Progenitor cell of endocrine pancreas (in vitro differentiated cells): ENCODE measurements at regions not wholly inside any gene's neighbourhood (a gene's known extent, or its start where the extent isn't known, plus 50 kb on each side); places are given as distances from the start of the nearest gene placed in this dataset.
"Not testable (repeated sequence)": the region's sequence is repeated elsewhere in the genome, so short reads cannot be mapped to it uniquely, and the experiment has no call there.

Experiments
- DNase-seq: peaks from one replicate; pipeline ENCODE4 v3.0.0; 2021; ENCODE audit warnings: low spot score; ENCODE audit not compliant: unreplicated experiment
- H3K27ac Mint-ChIP-seq: 2 replicates; pipeline ENCODE4 v1.8.0; 2021; ENCODE audit warnings: mild to moderate bottlenecking, moderate library complexity, mixed read lengths
- H3K27me3 Mint-ChIP-seq: 2 replicates; pipeline ENCODE4 v1.8.0; 2021; ENCODE audit warnings: mixed read lengths
- H3K36me3 Mint-ChIP-seq: 2 replicates; pipeline ENCODE4 v1.8.0; 2022; ENCODE audit warnings: mixed read lengths; ENCODE audit not compliant: insufficient read depth
- H3K4me1 Mint-ChIP-seq: 2 replicates; pipeline ENCODE4 v1.8.0; 2021; ENCODE audit warnings: low read depth, mixed read lengths
- H3K4me3 Mint-ChIP-seq: 2 replicates; pipeline ENCODE4 v1.8.0; 2021; ENCODE audit warnings: low read depth, mild to moderate bottlenecking, moderate library complexity, mixed read lengths
- H3K9me3 Mint-ChIP-seq: 2 replicates; pipeline ENCODE4 v1.8.0; 2021; ENCODE audit warnings: low read depth, mixed read lengths
- TF ChIP-seq, protein P1 (sequence below): fragments of 200-600 bp; sonication (generic); IDR thresholded peaks from one replicate; pipeline ENCODE4 v1.5.0; 2021; ENCODE audit warnings: antibody characterized with exemption, mild to moderate bottlenecking; ENCODE audit not compliant: unreplicated experiment

GRCh38 chr13:50174630-50175029, 159.4 kb downstream of the KCNRG start:
- Mint-ChIP-seq H3K4me3 (no peak overlapping the region), H3K27ac (no peak overlapping the region), H3K36me3 (no peaks in the 10 kb centered on the region), H3K4me1 (no peaks in the 10 kb centered on the region), H3K27me3 (no peaks in the 10 kb centered on the region), H3K9me3 (no peaks in the 10 kb centered on the region)
- no peak for DNase-seq
- TF ChIP-seq, protein P1, sequence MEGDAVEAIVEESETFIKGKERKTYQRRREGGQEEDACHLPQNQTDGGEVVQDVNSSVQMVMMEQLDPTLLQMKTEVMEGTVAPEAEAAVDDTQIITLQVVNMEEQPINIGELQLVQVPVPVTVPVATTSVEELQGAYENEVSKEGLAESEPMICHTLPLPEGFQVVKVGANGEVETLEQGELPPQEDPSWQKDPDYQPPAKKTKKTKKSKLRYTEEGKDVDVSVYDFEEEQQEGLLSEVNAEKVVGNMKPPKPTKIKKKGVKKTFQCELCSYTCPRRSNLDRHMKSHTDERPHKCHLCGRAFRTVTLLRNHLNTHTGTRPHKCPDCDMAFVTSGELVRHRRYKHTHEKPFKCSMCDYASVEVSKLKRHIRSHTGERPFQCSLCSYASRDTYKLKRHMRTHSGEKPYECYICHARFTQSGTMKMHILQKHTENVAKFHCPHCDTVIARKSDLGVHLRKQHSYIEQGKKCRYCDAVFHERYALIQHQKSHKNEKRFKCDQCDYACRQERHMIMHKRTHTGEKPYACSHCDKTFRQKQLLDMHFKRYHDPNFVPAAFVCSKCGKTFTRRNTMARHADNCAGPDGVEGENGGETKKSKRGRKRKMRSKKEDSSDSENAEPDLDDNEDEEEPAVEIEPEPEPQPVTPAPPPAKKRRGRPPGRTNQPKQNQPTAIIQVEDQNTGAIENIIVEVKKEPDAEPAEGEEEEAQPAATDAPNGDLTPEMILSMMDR, result no peak

- Mint-ChIP-seq H3K4me3 (no peak overlapping the region), H3K4me1 (no peaks in the 10 kb centered on the region), H3K9me3 (peaks cover 2% of the 10 kb centered on the region), H3K36me3 (no peaks in the 10 kb centered on the region), H3K27me3 (no peaks in the 10 kb centered on the region), H3K27ac (no peak overlapping the region)
- TF ChIP-seq, protein P1, result no peak
- DNase-seq, result no peak
Observed at GRCh38 chr13:50179977-50180376, 164.7 kb downstream of the KCNRG start.

GRCh38 chr13:50185769-50186763, 170.8 kb downstream of the KCNRG start:
- peak overlapping the region; percentile 96 for H3K27ac Mint-ChIP-seq
- H3K4me1 Mint-ChIP-seq, H3K36me3 Mint-ChIP-seq, H3K27me3 Mint-ChIP-seq, H3K9me3 Mint-ChIP-seq, DNase-seq: not testable (repeated sequence)
- H3K4me3 Mint-ChIP-seq, result peak overlapping the region; percentile 82

DNA sequence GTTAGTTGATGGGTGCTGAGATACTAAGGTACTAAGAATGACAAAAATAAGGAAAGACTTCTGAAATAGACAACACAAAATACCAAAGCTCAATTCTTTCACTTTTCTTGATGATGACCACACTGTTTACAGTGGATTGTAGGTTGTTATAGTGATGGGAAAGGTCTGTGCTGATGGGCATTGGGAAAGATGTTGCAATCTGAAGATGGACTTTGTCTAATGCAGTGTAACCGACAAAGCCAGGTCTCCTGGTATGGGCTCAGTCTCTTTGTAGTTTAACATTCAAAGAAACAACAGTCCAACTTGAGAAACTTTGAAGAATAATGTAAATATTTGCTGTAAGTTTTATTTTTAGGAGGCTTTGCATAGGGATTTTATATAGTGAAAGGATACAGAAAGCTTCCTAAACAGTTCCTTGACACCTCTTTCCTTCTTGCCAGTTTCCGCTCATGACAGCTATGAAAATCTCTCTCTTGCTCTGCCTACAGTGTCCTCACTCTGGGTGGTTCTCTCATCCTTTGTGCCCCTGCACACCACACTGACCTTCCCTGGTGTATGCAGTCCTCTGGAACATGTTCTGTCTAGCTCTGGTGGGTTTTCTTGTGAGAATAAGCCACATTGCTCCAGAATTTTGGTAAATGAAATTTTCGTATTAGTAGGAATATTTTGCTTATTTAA, 172.2 kb downstream of the KCNRG start:
- H3K4me1 Mint-ChIP-seq, result peaks cover 6% of the 10 kb centered on the region
- H3K36me3 Mint-ChIP-seq, result peaks cover 3% of the 10 kb centered on the region
- no peak overlapping the region for H3K4me3 Mint-ChIP-seq
- no peak overlapping the region for H3K27ac Mint-ChIP-seq
- peaks cover 9% of the 10 kb centered on the region for H3K9me3 Mint-ChIP-seq
- TF ChIP-seq, protein P1, result no peak
- no peak for DNase-seq
- H3K27me3 Mint-ChIP-seq, result peaks cover 3% of the 10 kb centered on the region

DNA sequence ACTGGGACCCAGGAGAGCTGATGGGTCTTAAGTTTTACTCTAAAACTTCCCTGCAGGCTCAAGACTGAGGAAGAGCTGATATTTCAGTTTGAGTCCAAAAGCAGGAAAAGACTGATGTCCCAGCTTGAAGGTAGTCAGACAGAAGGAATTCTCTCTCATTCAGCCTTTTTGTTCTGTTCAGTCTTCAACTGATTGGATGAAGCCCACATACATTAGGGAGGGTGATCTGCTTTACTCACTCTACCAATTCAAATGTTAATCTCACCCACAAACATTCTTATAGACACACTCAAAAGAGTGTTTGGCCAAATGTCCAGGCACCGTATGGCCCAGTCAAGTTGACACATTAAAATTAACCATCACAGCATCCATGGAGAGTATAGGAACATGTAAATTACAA, 173.5 kb downstream of the KCNRG start:
- Mint-ChIP-seq H3K4me3 (no peak overlapping the region), H3K27ac (no peak overlapping the region), H3K4me1 (peaks cover 6% of the 10 kb centered on the region), H3K9me3 (peaks cover 9% of the 10 kb centered on the region), H3K27me3 (peaks cover 3% of the 10 kb centered on the region), H3K36me3 (peaks cover 3% of the 10 kb centered on the region)
- no peak for DNase-seq
- TF ChIP-seq, protein P1, result no peak
